BE2C (cell line): ENCODE measurements at regions not wholly inside any gene's neighbourhood (a gene's known extent, or its start where the extent isn't known, plus 50 kb on each side); places are given as distances from the start of the nearest gene placed in this dataset.

Source experiments
- DNase-seq: peaks from one replicate; pipeline ENCODE4 v3.0.0-alpha.2; 2020
- H3K27me3 ChIP-seq: fragments of 250-450 bp; sonication (Bioruptor Pico); 2 replicates; pipeline ENCODE4 v1.5.1; 2020; ENCODE audit warnings: mild to moderate bottlenecking
- H3K36me3 ChIP-seq: fragments of 250-450 bp; sonication (Bioruptor Pico); 2 replicates; pipeline ENCODE4 v1.5.1; 2020; ENCODE audit warnings: mild to moderate bottlenecking
- H3K4me1 ChIP-seq: fragments of 250-450 bp; sonication (Bioruptor Pico); 2 replicates; pipeline ENCODE4 v1.5.1; 2020
- H3K4me3 ChIP-seq: 2 replicates; pipeline ENCODE4 v1.5.1; 2011; ENCODE audit warnings: low read depth, low read length
- H3K9me3 ChIP-seq: fragments of 250-450 bp; sonication (Bioruptor Pico); 2 replicates; pipeline ENCODE4 v1.5.1; 2020
- TF ChIP-seq, protein P1 (sequence below): IDR thresholded peaks from 2 replicates; pipeline ENCODE4 v1.5.1; 2012; ENCODE audit warnings: mild to moderate bottlenecking, low read depth, low read length

DNA sequence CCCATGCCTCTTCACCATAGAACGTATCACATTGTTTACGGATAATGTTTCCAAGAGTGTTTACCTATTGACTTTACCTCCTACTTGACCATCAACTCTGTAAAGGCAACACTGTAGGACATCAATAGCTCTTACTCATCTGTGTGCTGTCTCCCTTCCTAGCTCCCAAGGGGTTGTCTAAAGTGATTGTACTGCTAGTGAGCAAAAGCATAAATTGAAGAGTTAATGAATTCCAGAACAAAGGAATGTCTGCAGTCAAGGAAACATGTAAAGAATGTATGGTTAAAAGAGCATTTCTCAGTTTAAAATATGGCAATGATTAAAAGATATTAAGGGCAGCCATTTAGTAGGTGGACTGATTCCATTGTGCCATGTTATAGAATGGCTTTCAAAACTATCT lies 985.4 kb downstream of the TBC1D32 start:
- DNase-seq, result no peak
- no peaks in the 10 kb centered on the region for H3K4me1 ChIP-seq
- no peak overlapping the region for H3K4me3 ChIP-seq
- TF ChIP-seq, protein P1, sequence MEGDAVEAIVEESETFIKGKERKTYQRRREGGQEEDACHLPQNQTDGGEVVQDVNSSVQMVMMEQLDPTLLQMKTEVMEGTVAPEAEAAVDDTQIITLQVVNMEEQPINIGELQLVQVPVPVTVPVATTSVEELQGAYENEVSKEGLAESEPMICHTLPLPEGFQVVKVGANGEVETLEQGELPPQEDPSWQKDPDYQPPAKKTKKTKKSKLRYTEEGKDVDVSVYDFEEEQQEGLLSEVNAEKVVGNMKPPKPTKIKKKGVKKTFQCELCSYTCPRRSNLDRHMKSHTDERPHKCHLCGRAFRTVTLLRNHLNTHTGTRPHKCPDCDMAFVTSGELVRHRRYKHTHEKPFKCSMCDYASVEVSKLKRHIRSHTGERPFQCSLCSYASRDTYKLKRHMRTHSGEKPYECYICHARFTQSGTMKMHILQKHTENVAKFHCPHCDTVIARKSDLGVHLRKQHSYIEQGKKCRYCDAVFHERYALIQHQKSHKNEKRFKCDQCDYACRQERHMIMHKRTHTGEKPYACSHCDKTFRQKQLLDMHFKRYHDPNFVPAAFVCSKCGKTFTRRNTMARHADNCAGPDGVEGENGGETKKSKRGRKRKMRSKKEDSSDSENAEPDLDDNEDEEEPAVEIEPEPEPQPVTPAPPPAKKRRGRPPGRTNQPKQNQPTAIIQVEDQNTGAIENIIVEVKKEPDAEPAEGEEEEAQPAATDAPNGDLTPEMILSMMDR, result no peak
- H3K27me3 ChIP-seq, result no peaks in the 10 kb centered on the region
- no peaks in the 10 kb centered on the region for H3K9me3 ChIP-seq
- H3K36me3 ChIP-seq, result no peaks in the 10 kb centered on the region

DNA sequence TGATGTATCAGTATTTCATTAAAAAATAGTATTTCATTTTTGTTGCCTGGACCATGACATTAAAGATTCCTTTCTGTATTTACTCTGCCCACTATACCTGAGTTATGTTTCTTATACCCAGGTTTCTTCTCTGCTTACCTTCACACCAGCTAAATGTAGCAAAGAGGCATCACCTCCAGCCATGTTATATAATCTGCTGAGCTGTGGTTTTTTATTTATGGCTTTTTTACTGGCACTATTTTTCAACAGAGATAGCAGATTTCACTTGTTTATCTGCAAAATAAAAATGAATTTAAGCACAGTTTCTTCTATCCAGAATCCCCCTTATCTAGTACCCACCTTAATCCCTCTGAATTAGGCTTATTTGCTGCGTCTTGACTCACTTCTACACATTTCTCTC lies 979.0 kb upstream of the MAN1A1 start:
- Histone ChIP-seq H3K4me3 (no peak overlapping the region), H3K9me3 (no peaks in the 10 kb centered on the region; the same call in 1 of the 2 replicates), H3K36me3 (no peaks in the 10 kb centered on the region), H3K4me1 (no peaks in the 10 kb centered on the region), H3K27me3 (no peaks in the 10 kb centered on the region)
- no peak for DNase-seq
- TF ChIP-seq, protein P1, result no peak

DNA sequence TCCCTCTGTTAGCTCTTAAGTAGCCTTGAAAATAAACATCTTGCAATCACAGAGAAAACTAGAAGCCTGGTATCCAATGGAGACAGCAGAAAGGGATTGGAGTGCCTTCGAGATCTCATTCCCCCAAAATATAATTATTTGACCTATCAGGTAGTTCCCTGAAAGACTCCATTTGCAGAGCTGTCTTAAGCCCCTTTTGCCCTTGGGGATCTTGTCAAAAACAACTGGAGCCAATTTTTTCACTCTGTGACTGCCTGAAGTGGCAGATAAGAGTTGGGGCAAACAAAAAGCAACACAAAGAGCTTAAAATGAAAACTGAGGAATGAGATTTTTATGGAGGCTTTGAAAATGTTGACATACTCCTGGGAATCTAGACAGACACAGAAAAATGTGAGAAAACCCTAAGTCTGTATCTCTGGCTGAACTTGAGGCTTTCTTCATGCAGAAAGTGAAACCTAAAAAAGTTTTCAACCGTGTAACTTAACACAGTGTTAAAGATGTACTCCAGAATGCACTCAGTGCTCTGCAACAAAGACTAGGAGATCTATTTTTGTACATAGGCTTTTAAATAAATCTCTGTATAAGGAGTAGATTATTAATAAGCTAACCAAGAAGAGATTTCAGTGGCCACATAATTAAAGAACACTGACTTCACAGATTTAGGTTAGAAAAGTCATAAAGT lies 971.1 kb upstream of the MAN1A1 start:
- Histone ChIP-seq H3K4me1 (no peaks in the 10 kb centered on the region), H3K27me3 (no peaks in the 10 kb centered on the region), H3K36me3 (no peaks in the 10 kb centered on the region), H3K4me3 (no peak overlapping the region), H3K9me3 (no peaks in the 10 kb centered on the region; the same call in 1 of the 2 replicates)
- DNase-seq, result no peak
- TF ChIP-seq, protein P1, result no peak

DNA sequence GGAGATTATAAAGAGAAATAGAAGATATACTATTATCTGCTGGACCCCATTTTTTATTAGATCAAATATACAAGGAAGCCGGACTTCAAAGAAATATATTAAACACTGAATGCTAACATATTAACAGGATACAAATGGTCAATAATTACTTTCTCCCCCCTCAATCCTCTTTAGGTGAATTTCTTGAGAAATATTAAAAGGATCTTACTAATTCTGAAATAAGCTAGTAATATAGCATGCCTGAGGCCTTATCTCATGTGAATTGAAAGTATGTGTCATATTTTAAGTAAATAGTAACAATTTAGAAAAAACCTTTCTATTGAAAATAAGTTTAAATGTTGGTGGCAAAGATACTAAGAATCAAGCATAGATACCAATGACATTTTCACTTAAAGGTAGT lies 954.7 kb upstream of the MAN1A1 start:
- DNase-seq, result no peak
- Histone ChIP-seq H3K9me3 (no peaks in the 10 kb centered on the region), H3K27me3 (no peaks in the 10 kb centered on the region), H3K4me1 (peaks cover 2% of the 10 kb centered on the region; the same call in 1 of the 2 replicates), H3K36me3 (no peaks in the 10 kb centered on the region), H3K4me3 (no peak overlapping the region)
- TF ChIP-seq, protein P1, result no peak

DNA sequence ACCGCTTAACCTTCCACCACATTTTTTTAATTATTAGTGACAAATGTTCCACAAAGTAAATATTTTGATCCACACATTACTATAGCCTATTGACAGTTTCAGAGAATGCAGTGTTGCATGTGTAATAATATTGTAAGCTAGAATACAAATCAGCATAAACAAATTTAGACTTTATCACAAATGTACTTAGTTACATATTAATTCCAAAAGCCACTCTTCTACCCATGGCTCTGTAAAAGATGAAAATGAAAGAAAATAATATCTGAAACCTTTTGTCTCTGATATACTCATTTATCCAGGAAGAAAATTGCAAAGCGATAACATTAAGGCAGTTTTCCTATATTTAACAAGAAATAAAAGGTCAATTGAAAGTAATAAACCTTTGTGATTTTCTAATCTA lies 954.0 kb upstream of the MAN1A1 start:
- no peaks in the 10 kb centered on the region for H3K9me3 ChIP-seq
- no peak for DNase-seq
- peaks cover 2% of the 10 kb centered on the region; the same call in 1 of the 2 replicates for H3K4me1 ChIP-seq
- TF ChIP-seq, protein P1, result no peak
- no peaks in the 10 kb centered on the region for H3K27me3 ChIP-seq
- no peak overlapping the region for H3K4me3 ChIP-seq
- H3K36me3 ChIP-seq, result no peaks in the 10 kb centered on the region

DNA sequence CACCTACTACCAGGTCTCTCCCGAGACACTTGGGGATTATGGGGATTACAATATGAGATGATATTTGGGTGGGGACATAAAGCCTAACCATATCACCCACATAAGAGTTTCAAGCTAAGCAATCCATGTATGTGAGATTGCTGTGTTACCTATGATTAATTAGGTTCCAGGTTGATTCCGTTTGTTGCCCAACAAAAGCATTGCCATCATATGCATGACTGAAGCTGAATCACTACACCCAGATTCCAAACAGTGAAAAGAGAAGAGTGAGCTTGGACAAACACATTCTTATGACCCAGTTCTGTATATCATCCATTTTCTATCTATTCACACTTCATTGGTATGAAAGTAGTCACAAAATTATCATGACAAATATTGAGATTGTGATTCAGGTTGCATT lies 952.5 kb upstream of the MAN1A1 start:
- no peaks in the 10 kb centered on the region for H3K27me3 ChIP-seq
- DNase-seq, result no peak
- TF ChIP-seq, protein P1, result no peak
- peaks cover 2% of the 10 kb centered on the region; the same call in 1 of the 2 replicates for H3K4me1 ChIP-seq
- H3K9me3 ChIP-seq, result no peaks in the 10 kb centered on the region
- no peaks in the 10 kb centered on the region for H3K36me3 ChIP-seq
- no peak overlapping the region for H3K4me3 ChIP-seq
